HFFc6 (cell line): ENCODE measurements at regions not wholly inside any gene's neighbourhood (a gene's known extent, or its start where the extent isn't known, plus 50 kb on each side); places are given as distances from the start of the nearest gene placed in this dataset.

Source experiments
- DNase-seq: peaks from one replicate; pipeline ENCODE4 v3.0.0-alpha.2; 2018
- H3K27ac Mint-ChIP-seq: 2 replicates; pipeline ENCODE4 v1.8.0; 2020; ENCODE audit warnings: mild to moderate bottlenecking, mixed read lengths
- H3K27me3 Mint-ChIP-seq: 2 replicates; pipeline ENCODE4 v1.8.0; 2021; ENCODE audit warnings: mild to moderate bottlenecking, moderate library complexity, mixed read lengths; ENCODE audit not compliant: insufficient read depth
- H3K36me3 Mint-ChIP-seq: 2 replicates; pipeline ENCODE4 v1.8.0; 2021; ENCODE audit warnings: low read depth, mixed read lengths
- H3K4me1 Mint-ChIP-seq: 2 replicates; pipeline ENCODE4 v1.8.0; 2020; ENCODE audit warnings: low read depth, mixed read lengths
- H3K4me3 Mint-ChIP-seq: 2 replicates; pipeline ENCODE4 v1.8.0; 2020; ENCODE audit warnings: mild to moderate bottlenecking, moderate library complexity, mixed read lengths
- H3K9me3 Mint-ChIP-seq: 2 replicates; pipeline ENCODE4 v1.8.0; 2020; ENCODE audit warnings: mild to moderate bottlenecking, mixed read lengths
- TF ChIP-seq, protein P1 (sequence below): fragments of 200-600 bp; sonication (generic); IDR thresholded peaks from 2 replicates; pipeline ENCODE4 v1.5.0; 2021; ENCODE audit warnings: antibody characterized with exemption, mild to moderate bottlenecking

DNA sequence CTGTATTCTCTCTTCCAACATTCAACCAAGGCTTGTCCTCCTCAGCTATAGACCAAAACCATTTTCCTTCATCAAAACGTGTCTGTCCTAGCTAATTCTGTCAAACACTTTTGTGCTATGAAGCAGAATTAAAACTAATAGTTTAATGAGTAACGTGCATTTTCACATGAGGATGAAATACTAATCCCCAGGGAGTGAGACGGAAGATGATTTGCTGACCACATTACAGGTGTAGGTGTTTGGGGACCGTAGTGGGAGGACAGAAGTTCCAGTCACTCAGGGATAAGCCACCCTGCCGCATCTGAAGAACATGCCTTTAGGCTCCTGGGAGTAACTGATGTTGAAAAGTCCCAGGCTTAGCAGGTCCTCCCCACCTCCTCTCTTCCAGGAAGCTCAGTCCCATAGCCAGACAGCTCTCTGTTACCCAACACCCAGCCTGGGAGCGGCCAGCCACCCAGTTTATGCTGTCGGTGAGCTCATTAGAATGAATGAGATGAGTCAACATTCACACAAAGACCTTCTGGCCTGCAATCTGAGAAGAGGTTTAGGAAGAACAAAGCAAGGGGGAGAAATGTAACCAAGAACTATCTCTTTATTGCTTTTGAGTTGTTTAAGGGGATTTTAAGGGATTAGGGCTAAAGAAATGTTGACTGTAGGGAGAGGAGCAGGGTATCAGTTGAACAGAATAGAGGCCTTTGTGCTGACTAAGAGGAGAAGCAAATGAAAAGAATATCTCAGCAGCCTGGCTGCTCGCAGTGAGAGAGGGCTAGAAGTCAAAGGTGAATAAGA is 122.5 kb downstream of the FOXI3 start:
- H3K27ac Mint-ChIP-seq = no peak overlapping the region
- TF ChIP-seq, protein P1, sequence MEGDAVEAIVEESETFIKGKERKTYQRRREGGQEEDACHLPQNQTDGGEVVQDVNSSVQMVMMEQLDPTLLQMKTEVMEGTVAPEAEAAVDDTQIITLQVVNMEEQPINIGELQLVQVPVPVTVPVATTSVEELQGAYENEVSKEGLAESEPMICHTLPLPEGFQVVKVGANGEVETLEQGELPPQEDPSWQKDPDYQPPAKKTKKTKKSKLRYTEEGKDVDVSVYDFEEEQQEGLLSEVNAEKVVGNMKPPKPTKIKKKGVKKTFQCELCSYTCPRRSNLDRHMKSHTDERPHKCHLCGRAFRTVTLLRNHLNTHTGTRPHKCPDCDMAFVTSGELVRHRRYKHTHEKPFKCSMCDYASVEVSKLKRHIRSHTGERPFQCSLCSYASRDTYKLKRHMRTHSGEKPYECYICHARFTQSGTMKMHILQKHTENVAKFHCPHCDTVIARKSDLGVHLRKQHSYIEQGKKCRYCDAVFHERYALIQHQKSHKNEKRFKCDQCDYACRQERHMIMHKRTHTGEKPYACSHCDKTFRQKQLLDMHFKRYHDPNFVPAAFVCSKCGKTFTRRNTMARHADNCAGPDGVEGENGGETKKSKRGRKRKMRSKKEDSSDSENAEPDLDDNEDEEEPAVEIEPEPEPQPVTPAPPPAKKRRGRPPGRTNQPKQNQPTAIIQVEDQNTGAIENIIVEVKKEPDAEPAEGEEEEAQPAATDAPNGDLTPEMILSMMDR = no peak

DNA sequence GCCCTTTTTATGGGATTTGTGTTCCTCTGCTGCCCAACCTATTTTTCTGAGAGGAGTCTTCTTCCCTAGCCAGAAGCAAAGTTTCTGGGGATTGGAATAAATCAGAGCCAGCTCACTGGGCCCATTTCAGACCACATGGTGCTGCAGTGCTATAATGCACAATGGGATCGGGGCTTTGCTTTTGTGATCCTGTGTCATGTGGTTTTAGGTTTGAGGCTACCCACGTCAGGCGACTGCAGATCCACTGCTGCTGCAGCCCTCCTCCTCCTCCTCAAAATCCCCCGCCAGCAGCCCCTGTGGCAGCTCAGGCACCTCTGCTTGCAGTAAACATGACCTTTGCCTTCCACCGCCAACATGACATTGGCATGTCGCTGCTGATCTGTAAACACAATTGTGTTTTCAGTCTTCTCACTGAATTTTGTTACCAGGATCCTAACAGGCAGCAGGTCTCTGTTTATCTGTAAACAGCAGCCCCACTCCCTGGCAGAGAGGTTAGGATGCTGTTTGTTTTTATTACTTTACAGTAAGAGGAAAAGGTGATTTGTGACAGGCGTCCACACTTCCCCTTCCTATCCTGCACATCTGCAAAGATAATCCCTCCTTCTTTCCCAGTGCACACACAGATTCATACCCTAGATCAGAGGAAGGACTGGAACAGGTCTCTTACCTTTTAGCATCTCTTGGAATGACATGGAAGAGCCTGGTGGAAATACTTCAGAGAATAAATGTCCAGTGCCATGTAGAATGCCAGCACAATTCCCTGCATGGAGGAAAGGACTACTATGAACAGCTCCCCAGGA is 130.8 kb downstream of the FOXI3 start:
- no peaks in the 10 kb centered on the region for H3K4me1 Mint-ChIP-seq
- DNase-seq = no peak
- H3K4me3 Mint-ChIP-seq = no peak overlapping the region
- H3K36me3 Mint-ChIP-seq = no peaks in the 10 kb centered on the region
- no peak overlapping the region for H3K27ac Mint-ChIP-seq
- no peaks in the 10 kb centered on the region; the same call in 1 of the 2 replicates for H3K27me3 Mint-ChIP-seq
- TF ChIP-seq, protein P1 = no peak
- no peaks in the 10 kb centered on the region; the same call in 1 of the 2 replicates for H3K9me3 Mint-ChIP-seq

More for the DNA sequence above, 122.5 kb downstream of the FOXI3 start:
- Mint-ChIP-seq H3K4me1 (no peaks in the 10 kb centered on the region), H3K36me3 (no peaks in the 10 kb centered on the region), H3K4me3 (no peak overlapping the region), H3K9me3 (peaks cover 4% of the 10 kb centered on the region; the same call in 1 of the 2 replicates), H3K27me3 (peaks cover 3% of the 10 kb centered on the region; the same call in 1 of the 2 replicates)
- DNase-seq = no peak

DNA sequence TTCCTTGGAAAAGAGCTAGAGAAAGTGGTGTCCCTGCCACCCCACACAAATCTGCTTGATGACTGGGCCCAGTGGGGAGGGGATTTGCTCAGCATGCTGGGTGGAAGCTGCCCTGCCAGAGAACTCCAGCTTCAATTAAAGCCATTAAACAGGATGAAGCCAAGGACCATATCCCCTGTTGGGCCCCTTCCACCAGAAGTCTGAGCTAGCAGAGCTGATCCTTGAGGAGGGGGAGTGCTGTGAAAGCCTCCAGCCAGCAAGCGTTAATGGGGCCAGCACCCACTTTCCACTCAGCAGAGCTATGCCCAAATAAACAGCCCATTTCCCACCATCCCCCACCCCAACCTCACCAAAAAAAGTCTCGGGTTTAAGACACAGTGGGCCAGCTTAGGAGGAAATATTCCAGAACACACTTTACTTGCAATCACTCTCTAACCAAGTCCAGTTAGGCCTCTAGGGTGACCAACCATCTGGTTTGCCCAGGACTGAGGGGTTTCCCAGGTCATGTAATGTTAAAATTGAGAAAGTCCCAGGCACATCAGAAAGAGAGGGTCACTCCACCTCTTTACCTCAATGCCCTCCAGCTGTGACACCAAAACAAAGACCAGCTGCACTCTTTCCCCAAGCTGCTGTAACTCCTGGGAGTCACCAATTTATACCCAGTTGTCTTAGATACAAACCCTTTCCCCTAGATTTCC is 132.3 kb downstream of the FOXI3 start:
- Mint-ChIP-seq H3K4me3 (no peak overlapping the region), H3K4me1 (no peaks in the 10 kb centered on the region), H3K27me3 (no peaks in the 10 kb centered on the region; the same call in 1 of the 2 replicates), H3K36me3 (no peaks in the 10 kb centered on the region), H3K9me3 (no peaks in the 10 kb centered on the region; the same call in 1 of the 2 replicates), H3K27ac (no peak overlapping the region)
- TF ChIP-seq, protein P1 = no peak
- no peak for DNase-seq

DNA sequence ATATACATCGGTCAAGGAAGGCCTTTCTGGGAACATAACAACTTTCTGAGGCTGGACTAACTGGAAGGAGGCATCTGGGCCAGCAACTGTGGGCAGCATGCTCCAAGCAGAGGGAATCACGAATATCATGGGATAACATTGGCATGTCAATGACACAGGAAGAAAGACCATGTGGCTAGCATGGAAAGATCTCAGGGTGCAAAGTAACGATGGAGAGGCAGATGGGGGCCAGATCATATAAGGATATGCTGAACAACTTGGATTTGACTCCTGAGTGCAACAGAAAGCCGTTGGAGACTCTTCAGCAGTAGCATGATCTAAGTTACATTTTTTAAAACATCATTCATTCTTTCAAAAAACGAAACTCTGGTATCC is 133.6 kb downstream of the FOXI3 start:
- H3K36me3 Mint-ChIP-seq = no peaks in the 10 kb centered on the region
- TF ChIP-seq, protein P1 = no peak
- no peak for DNase-seq
- H3K4me1 Mint-ChIP-seq = no peaks in the 10 kb centered on the region
- no peaks in the 10 kb centered on the region; the same call in 1 of the 2 replicates for H3K27me3 Mint-ChIP-seq
- H3K9me3 Mint-ChIP-seq = no peaks in the 10 kb centered on the region; the same call in 1 of the 2 replicates
- no peak overlapping the region for H3K27ac Mint-ChIP-seq
- H3K4me3 Mint-ChIP-seq = no peak overlapping the region
